Activated CD4-positive, alpha-beta T cell treated with anti-CD3 and anti-CD28 coated beads, Interleukin-2, amount 50 U/mL, for 24 hours (primary cell): ENCODE measurements at regions not wholly inside any gene's neighbourhood (a gene's known extent, or its start where the extent isn't known, plus 50 kb on each side); places are given as distances from the start of the nearest gene placed in this dataset.
A peak's percentile ranks its signal among the peaks of the same experiment; 100 is the strongest.

Experiments
- DNase-seq, 2 donors: peaks; one replicate each; pipeline ENCODE4 v3.0.0-alpha.2; 2020; ENCODE audit warnings: low read depth in 1 of 2, low spot score in 1 of 2

DNA sequence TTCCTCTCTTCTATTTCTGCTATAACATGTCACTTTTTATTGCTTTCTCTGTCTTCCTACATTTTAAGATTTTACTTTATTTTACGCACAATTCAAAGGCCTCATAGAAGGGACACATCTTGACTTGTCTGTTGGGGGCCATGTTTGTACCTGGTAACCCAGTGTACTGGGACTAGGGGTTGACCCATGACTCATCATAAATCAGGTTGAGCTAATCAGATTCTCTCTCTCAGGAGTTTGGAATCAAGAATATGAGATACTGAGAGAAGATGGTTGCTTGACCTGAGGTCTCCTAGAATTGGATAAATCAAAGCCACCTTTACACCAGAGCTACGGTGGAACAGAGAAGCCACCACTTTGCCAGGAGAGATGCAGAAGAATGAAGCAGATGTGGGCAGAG is 153.0 kb downstream of the UXS1 start:
- DNase-seq: no peak

DNA sequence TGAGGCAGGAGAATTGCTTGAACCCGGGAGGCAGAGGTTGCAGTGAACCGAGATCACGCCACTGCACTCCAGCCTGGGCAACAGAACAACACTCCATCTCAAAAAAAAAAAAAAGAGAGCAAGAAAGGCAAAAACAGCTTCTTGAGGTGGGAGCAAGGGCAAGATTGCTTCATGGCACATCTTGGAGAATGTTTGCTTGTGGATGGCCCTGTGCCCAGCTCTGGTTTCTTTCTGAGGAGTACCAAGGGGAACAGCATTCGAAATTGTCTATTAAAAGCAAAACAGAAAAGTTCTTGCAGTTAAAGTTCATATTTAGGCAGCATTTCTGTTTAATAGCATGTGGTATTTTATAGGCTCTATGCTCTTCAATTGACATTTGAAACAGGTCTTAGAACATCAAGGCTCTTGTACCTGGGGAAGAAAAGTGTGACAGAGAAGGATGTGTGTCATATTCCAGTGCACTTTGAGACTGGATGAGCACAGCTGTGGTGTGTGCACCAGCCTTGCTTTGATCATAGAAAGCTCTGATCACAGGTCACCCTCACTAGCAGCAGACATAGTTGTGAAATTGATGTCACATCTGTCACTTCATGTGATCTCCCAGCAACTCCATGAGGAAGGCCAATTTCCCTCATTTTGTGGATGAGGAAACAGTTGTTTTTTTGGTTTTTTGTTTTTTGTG is 154.3 kb downstream of the UXS1 start:
- no peak for DNase-seq

DNA sequence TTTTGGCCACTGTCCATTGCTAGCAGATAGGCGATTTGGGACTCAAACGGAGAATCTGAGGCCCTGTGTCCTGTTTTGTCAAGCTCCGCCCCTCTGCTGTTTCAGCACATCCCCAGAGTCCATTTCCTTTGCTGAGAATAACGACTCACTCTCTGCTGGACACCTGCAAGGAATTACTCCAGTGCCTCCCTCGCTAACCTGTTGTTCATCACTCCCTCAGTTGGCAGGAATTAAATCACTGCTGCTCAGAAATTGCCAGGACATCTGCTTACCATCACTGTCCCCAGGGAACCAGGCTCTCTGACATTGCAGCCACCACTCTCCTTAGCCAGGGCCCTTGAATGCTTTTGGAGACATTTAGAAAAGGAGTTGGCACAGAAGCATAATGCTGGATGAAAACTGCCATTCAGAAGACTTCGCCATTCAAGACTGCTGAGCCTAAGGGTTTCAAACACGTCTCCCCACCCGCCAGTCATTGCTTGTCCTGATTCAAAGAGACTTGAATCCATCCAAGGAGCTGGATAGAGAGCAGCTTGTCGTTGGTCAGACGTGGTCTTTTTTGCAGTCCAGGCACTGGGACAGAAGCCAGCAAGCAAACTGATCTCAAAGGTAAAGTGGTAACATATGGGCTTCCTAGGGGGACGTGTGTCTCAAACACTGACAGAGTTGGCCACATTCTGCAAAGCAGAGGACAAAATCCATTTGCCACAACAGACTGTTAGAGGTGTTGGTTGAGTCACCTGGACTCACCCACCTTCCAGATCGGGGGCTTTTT is 155.3 kb downstream of the UXS1 start:
- DNase-seq: no peak

DNA sequence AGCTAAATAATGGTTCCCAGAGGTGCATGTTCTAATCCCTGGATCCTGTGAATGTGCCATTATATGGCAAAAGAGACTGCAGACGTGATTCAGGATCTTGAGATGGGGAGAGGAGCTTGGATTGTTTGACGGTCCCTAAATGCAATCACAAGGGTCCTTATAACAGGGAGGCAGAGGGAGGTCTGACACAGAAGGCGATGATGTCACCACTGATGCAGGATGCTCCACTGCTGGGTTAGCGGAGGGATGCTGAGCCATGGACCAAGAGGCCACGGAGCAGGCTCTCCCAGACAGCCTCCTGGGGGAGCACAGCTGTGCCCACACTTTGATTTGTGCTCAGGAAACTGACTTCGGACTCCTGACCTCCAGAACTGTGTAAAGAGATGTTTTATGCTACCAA is 156.2 kb downstream of the UXS1 start:
- DNase-seq: no peak

DNA sequence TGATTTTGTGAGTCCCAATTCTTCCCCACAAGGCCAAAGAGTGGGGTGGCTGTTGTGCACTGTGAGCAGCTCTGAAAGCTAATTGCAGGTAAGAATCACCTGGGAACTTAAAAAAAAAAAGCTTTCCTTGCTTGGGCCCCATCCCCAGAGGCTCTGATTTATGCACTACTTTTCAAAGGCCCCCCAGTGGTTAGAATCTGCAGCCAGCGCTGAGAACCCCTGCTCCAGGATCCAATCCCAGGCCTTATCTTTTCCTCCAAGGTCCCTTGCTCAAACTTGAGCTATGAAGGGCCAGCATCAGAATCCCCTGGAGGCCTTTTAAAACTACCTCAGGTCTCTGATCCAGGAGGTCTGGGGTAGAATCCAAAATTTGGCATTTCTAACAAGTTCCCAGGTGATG is 156.8 kb downstream of the UXS1 start:
- no peak for DNase-seq

DNA sequence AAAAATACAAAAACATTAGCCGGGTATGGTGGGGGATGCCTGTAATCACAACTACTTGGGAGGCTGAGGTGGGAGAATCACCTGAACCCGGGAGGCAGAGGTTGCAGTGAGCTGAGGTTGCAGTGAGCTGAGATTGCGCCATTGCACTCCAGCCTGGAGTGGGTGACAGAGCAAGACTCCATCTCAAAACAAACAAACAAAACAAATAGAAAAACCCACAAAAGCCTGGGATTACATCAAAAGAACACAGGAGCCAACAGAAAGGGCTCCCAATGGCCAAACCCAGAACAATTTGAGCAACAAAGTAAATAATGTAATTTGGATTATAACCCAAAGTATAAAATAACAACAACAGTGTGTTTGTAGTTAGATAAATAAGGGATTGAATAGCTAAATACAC is 159.8 kb downstream of the UXS1 start:
- DNase-seq: no peak

DNA sequence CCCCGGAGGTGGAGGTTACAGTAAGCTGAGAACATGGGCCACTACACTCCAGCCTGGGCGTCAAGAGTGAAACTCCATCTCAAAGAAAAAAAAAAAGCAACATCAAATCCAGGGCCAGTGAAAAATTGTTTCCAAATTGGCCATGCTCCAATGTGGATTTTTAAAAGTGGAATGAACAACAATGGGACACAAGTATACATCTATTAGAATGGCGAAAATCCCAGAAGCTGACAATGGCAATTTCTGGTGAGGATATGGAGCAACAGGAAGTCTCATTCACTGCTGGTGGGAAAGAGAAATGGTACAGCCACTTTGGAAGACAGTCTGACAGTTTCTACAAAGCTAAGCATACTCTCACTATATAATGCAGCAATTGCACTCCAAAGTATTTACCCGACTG is 161.4 kb downstream of the UXS1 start:
- no peak for DNase-seq

DNA sequence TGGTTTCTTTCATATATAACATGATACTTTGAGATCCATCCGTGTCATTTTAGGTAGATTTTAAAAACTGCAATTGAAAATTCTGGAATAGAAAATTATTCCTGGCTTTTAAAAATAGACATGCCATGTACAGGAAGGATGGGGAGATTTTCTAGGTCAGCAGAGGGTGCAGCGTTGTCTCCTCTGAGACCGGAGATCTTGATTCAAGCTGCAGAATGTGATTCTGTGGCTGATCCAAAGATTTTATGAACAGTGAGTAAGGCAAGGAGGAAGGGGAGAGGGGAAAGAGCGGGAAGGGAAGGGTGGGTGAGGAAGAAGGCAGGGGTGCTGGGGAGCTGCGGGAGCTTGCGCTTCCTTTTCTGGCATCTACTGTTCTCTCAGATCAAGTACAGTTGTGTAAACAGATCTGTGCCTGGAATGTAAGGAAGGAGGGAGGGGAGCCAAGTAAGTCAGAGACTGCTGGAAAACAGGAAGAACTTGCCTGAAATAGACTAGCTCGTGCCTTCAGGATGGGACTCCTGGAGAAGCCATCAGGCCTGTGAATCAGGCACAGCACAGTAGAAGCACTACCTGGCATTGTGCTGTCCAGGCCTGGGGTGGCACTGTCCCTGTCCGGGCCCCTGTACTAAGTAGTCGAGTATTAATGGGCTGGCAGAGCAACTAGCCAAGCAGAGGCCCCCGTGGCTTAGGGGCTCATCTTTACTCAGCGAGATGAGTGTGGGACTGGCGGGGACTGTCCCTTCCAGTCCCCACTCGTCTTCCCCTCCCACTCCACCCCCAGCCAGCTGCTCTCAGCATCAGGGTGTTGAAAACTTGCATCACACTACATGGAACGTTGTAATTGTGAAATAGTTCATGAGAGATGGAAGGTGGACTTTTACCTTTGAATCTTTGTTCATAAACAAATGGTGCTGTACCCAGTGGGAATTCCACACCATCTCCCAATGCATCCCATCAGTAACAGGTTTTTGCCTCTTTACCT is 163.5 kb downstream of the UXS1 start:
- DNase-seq: peak; percentile 5 to 16

DNA sequence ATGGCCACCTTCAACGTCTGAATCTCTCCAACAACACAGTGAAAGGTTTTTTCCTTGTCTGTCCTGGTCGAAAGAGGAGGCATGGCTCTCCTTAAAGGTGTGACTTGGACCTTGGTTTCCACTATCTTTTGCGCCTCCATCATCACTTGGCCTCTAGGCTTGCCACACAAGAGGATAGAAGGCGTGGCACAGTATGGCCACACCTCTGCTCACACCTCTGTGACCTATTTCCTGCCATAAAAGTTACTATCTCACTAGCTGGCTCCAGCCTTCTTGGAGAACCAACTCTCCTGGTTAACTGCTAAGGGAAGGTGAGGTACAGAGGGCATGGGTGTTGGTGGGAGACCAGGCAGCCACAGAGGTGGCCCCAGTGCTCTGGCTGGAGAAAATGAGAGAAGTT is 165.9 kb downstream of the UXS1 start:
- DNase-seq: no peak

DNA sequence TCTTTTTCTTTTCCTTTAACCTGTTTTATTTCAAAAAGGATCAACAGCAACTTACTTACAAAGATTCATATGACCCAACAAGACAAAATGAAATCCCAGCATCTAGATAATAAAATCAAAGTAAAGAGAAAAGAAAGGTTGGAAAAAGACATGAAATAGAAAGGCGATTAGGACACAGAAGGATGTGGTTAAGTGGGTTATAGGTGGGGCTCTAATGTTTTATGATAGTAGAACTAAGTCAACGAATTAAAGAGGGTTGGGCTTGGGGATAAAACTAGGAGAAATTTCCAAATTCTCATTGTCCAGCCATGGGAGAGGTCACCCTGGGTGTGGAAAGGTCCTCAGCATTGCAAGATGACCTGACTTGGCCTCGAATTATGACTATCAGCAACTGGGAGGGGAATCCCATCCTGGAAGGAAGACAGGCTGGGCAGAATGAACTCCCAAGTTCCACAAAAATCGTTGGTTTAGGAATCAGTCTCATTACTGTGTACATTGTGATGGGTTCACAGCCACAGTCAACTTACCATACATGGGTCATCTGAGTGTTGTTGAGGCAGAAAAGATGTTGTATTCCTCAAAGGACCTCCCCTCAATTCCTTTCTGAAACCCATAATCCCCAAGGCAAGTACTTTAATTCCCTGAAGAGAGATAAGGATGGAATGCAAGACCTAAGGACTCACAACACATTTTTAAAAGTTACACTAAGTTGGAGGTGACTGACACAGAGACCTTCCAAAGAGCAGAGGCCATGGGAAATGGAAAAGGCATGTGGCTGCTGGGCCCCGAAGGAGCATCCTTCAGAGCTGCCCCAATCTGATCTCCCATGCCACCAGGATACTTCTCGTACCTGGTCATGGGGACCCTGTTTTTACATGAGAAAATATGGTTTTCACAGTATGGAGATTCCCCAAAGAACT is 167.6 kb downstream of the UXS1 start:
- no peak for DNase-seq

DNA sequence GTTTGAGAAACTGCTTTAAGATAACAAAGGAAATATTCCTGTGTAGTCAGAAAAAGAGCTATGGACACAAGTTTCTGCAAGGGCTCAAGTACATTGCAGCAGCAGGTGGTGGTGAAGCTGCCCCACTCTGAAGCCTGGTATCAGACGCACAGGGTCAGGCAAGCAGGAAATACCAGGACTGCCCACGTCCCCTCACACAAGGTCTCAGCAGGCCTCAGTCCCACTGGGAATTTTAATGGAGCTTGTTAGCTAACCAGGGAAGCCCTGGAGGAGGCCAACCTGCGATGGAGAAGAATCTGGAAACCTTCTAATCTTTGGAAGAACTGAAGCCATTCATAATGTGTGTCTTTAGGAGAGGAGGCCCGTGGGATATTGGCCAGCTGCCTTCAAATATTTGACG is 168.3 kb downstream of the UXS1 start:
- no peak for DNase-seq

DNA sequence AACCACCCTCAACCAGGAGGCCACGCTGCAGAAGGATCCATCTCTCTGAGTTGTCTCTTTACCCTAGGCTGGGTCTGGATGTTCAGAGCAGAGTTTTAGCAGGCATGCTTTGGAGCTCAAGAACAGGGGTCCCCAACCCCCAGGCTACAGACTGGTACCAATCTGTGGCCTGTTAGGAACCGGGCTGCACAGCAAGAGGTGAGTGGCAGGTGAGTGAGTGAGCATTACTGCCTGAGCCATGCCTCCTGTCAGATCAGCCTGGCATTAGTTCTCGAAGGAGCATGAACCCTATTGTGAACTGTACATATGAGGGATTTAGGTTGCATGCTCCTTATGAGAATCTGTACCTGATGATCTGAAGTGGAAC is 172.5 kb downstream of the UXS1 start:
- DNase-seq: no peak

DNA sequence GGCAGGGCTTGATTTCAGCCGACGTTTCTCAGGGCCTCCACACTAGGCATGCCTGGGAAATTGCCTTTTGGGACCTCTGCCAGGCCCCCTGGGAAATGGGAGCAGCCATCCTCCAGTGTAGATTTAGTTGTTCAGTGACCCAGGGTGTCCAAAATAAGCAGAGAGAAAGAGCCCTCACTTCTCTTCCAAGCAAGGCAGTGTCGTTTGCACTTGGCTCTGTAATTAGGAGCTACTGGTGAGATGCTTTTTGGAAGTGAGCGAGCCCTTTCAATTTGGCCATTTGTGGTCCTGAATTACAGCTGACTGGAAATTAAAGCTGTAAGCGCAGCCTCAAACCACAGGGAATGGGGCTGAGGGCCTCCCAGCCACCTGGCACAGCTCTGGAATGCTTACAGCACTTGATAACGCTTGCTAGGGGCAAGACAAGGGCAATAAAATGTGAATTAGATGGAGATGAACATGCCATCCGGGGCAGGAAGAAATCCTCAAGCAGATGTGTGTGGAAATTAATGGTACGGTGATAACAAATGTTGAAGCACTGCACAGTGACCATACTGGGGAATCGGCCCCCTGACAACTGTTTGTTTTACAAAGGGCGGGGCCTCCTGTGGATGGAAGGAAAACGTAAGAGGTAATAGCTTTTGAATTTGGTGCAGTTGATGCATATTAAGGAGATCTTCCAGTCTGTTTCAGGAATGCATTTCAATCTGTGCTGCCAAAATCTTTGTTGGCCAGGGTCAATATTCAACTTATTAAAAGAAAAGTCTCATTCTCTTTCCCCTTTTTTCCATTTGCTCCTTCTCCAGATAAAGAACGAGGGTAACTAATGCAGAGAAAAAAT is 173.1 kb downstream of the UXS1 start:
- no peak for DNase-seq

DNA sequence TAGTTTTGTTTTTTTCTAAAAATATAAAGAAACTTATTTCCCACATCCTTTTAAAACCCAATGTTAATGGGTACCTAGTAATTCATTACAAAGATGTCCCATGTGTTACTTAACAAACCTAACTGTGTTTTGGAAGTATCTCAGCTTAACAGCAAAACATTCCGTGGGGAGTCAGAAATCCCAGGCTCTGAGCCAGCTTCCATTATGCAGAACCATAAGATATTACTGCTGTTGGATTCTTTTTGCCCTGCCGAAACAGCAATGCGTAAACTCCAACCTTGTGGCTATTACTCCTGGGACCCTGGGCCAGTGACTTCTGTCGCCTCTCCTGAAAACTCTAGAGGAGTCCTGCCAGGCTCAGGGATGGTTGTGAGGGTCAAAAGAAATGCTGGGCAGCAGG is 174.1 kb downstream of the UXS1 start:
- no peak for DNase-seq

DNA sequence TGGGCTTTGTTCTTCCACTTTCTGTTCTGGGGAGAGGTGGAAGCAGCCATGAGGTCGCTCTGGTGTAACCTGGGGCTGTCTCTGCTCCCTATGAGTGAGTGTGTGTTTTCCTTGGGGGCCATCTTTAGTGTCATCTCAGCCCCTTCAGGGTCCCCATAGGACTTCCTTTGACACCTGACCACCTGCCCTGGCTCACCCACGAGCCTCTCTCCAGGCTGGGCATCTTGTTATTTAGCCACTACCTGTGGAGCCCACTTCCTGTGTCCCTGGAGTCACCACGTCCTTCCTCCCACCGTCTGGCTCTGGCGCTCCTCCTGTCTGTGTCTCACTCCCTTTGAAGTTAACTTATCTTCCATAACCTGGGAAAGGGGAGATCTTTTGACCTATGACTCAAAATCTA is 176.0 kb downstream of the UXS1 start:
- DNase-seq: no peak

DNA sequence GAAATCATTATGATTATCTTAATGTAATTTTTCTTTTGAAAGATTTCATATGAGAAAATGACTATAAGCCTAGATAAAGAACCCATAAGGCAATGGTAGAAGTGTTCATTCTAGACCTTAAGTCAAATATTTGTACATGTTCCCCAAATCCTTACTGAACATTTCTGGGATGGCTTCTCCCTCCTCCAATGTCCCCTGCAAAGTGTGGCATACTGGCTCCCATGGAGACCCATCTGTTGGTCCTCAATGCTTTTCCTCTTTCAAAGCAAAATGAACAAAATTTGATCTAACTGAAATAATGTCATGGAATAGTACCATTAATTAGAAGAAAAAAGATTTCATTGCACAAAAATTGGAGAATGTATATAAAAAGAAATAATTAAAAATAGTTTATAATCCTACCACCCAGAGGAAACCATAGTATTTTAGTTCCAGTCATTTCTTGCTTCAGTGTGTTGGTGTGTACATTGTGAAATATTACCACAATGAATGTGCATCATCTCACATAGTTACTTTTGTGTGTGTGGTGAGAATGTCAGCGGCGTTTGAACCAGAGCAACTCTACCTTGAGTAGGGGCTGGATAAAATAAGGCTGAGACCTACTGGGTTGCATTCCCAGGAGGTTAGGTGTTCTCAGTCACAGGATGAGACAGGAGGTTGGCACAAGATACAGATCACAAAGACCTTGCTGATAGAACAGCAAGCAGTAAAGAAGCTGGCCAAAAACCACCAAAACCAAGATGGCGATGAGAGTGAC is 181.3 kb downstream of the UXS1 start:
- no peak for DNase-seq

DNA sequence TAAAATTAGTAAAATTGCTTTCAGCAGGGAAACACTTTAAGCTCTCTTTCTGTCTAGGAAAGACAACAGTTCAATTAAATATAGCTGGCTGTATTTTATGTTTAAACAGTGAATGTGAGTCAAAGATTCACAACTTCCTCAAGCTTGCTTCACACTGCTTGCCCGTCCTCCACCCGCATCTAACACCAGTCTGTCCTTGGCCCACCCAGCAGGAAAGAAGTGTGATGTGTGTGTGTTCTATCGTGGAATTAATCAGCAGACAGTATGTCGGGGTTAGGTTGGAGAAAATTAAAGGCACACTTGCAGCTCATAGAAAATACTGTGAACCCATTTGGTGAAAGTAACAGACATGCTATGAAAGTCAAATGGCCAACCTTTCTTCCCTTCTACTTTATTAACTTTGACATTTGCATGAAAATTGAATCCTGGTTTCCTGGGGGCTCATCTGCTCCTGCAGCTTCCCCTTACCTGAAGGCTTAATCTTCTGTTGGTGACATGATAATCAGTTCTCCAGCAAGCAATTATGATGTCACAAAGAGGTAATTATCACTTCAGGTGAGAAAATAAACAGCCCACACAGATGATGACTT is 182.0 kb downstream of the UXS1 start:
- no peak for DNase-seq

DNA sequence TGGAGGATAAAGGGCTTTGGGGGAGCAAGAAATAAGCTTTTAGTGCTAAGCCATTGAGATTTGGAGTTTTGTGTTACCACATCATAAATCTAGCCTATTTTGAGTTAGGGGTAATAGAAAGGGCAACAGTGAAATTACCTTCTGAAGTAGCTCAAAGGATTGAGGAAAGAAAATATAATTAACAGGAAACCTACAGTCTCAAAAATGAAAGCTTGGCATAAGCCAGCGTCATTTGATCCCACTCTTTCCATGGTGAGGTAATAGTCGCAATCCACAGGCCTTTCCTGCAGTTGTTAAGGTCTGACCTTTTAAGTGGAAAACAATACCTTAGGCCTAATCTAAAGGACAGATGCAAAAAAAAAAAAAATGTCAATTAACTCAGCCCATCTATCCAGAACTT is 182.7 kb downstream of the UXS1 start:
- no peak for DNase-seq
